IPS DF 6.9 (cell line): ENCODE measurements at regions not wholly inside any gene's neighbourhood (a gene's known extent, or its start where the extent isn't known, plus 50 kb on each side); places are given as distances from the start of the nearest gene placed in this dataset.

Source experiments
- DNase-seq: peaks from one replicate; pipeline ENCODE4 v3.0.0-alpha.2; 2013; ENCODE audit warnings: low read depth, low spot score
- H3K27ac ChIP-seq: one replicate; pipeline ENCODE4 v1.5.1; 2013; ENCODE audit warnings: low read length, control low read depth
- H3K27me3 ChIP-seq: 2 replicates; pipeline ENCODE4 v1.6.1; 2013; ENCODE audit warnings: mild to moderate bottlenecking, low read length; ENCODE audit not compliant: control insufficient read depth, insufficient read depth
- H3K36me3 ChIP-seq: 2 replicates; pipeline ENCODE4 v1.6.1; 2013; ENCODE audit warnings: low read length; ENCODE audit not compliant: control insufficient read depth, insufficient read depth
- H3K4me1 ChIP-seq: 2 replicates; pipeline ENCODE4 v1.6.1; 2013; ENCODE audit warnings: low read length; ENCODE audit not compliant: control insufficient read depth, insufficient read depth
- H3K4me3 ChIP-seq: 2 replicates; pipeline ENCODE4 v1.5.1; 2013; ENCODE audit warnings: mild to moderate bottlenecking, low read length
- H3K9me3 ChIP-seq: 2 replicates; pipeline ENCODE4 v1.6.1; 2013; ENCODE audit warnings: low read length, inconsistent platforms; ENCODE audit not compliant: control insufficient read depth, insufficient read depth
- WGBS: extraction: QIAGEN DNeasy Blood & Tissue Kit; methylation state at CpG from one replicate; pipeline ENCODE4 v1.1.7; 2013; ENCODE audit warnings: mixed read lengths, missing lambda C conversion rate; ENCODE audit not compliant: insufficient read length, insufficient coverage; 5-methylcytosine and 5-hydroxymethylcytosine counted together

GRCh38 chr1:232405781-232406180 lies 224.2 kb downstream of the SIPA1L2 start:
- Histone ChIP-seq H3K9me3 (no peaks in the 10 kb centered on the region), H3K27ac (no peak overlapping the region), H3K36me3 (no peaks in the 10 kb centered on the region), H3K4me1 (no peaks in the 10 kb centered on the region), H3K4me3 (no peak overlapping the region), H3K27me3 (no peaks in the 10 kb centered on the region)
- no peak for DNase-seq

- Histone ChIP-seq H3K9me3 (no peaks in the 10 kb centered on the region), H3K4me3 (no peak overlapping the region), H3K27me3 (no peaks in the 10 kb centered on the region), H3K27ac (no peak overlapping the region), H3K36me3 (no peaks in the 10 kb centered on the region), H3K4me1 (no peaks in the 10 kb centered on the region)
- DNase-seq, result no peak
- WGBS, result no CpG with 5 or more reads among the region's 3 CpGs
Observed at GRCh38 chr1:232404981-232405731, 224.8 kb downstream of the SIPA1L2 start.

GRCh38 chr1:232404227-232404626 lies 225.7 kb downstream of the SIPA1L2 start:
- no peak overlapping the region for H3K27ac ChIP-seq
- no peak overlapping the region for H3K4me3 ChIP-seq
- no peaks in the 10 kb centered on the region for H3K36me3 ChIP-seq
- no peak for DNase-seq
- H3K4me1 ChIP-seq, result no peaks in the 10 kb centered on the region
- no peaks in the 10 kb centered on the region for H3K27me3 ChIP-seq
- WGBS, result no CpG with 5 or more reads among the region's 3 CpGs
- H3K9me3 ChIP-seq, result no peaks in the 10 kb centered on the region

GRCh38 chr1:232403017-232403714 lies 226.8 kb downstream of the SIPA1L2 start:
- H3K4me3 ChIP-seq, result no peak overlapping the region
- no peaks in the 10 kb centered on the region for H3K36me3 ChIP-seq
- DNase-seq, result no peak
- H3K27ac ChIP-seq, result no peak overlapping the region
- no peaks in the 10 kb centered on the region for H3K9me3 ChIP-seq
- H3K27me3 ChIP-seq, result no peaks in the 10 kb centered on the region
- no peaks in the 10 kb centered on the region for H3K4me1 ChIP-seq
- WGBS, result no CpG with 5 or more reads among the region's 9 CpGs

- WGBS, result no CpG with 5 or more reads among the region's 12 CpGs
- no peak overlapping the region for H3K27ac ChIP-seq
Observed at GRCh38 chr1:232398823-232399222, 231.1 kb downstream of the SIPA1L2 start.

GRCh38 chr1:232393444-232394146 lies 236.3 kb downstream of the SIPA1L2 start:
- Histone ChIP-seq H3K27me3 (no peaks in the 10 kb centered on the region), H3K36me3 (no peaks in the 10 kb centered on the region), H3K9me3 (no peaks in the 10 kb centered on the region), H3K4me3 (no peak overlapping the region), H3K27ac (no peak overlapping the region), H3K4me1 (no peaks in the 10 kb centered on the region)
- DNase-seq, result no peak
- WGBS, result no CpG with 5 or more reads among the region's 5 CpGs

More at GRCh38 chr1:232398823-232399222, 231.1 kb downstream of the SIPA1L2 start:
- Histone ChIP-seq H3K4me1 (no peaks in the 10 kb centered on the region), H3K36me3 (no peaks in the 10 kb centered on the region), H3K4me3 (no peak overlapping the region), H3K9me3 (no peaks in the 10 kb centered on the region), H3K27me3 (no peaks in the 10 kb centered on the region)
- no peak for DNase-seq

GRCh38 chr1:232393010-232393409 lies 236.9 kb downstream of the SIPA1L2 start:
- Histone ChIP-seq H3K4me1 (no peaks in the 10 kb centered on the region), H3K36me3 (no peaks in the 10 kb centered on the region), H3K9me3 (no peaks in the 10 kb centered on the region), H3K27me3 (no peaks in the 10 kb centered on the region), H3K27ac (no peak overlapping the region), H3K4me3 (no peak overlapping the region)
- WGBS, result no CpG with 5 or more reads among the region's 4 CpGs
- DNase-seq, result no peak

GRCh38 chr1:232390590-232390989 lies 239.3 kb downstream of the SIPA1L2 start:
- no peak overlapping the region for H3K4me3 ChIP-seq
- DNase-seq, result no peak
- WGBS, result 100% methylated on average over 2 of the region's 3 CpGs
- H3K9me3 ChIP-seq, result no peaks in the 10 kb centered on the region
- H3K36me3 ChIP-seq, result no peaks in the 10 kb centered on the region
- H3K27me3 ChIP-seq, result no peaks in the 10 kb centered on the region
- H3K27ac ChIP-seq, result no peak overlapping the region
- H3K4me1 ChIP-seq, result no peaks in the 10 kb centered on the region

- no CpG with 5 or more reads among the region's 4 CpGs for whole genome bisulfite sequencing
- Histone ChIP-seq H3K36me3 (no peaks in the 10 kb centered on the region), H3K4me3 (no peak overlapping the region), H3K27me3 (no peaks in the 10 kb centered on the region), H3K9me3 (no peaks in the 10 kb centered on the region), H3K27ac (no peak overlapping the region), H3K4me1 (no peaks in the 10 kb centered on the region)
- DNase-seq, result no peak
Observed at GRCh38 chr1:232389744-232390143, 240.2 kb downstream of the SIPA1L2 start.

- Histone ChIP-seq H3K27ac (no peak overlapping the region), H3K4me1 (no peaks in the 10 kb centered on the region), H3K27me3 (no peaks in the 10 kb centered on the region), H3K4me3 (no peak overlapping the region), H3K9me3 (no peaks in the 10 kb centered on the region), H3K36me3 (no peaks in the 10 kb centered on the region)
- no CpG with 5 or more reads among the region's 3 CpGs for WGBS
- no peak for DNase-seq
Observed at GRCh38 chr1:232388363-232388762, 241.6 kb downstream of the SIPA1L2 start.
